ENCODE measurements at regions not wholly inside any gene's neighbourhood (a gene's known extent, or its start where the extent isn't known, plus 50 kb on each side); places are given as distances from the start of the nearest gene placed in this dataset.

DNA sequence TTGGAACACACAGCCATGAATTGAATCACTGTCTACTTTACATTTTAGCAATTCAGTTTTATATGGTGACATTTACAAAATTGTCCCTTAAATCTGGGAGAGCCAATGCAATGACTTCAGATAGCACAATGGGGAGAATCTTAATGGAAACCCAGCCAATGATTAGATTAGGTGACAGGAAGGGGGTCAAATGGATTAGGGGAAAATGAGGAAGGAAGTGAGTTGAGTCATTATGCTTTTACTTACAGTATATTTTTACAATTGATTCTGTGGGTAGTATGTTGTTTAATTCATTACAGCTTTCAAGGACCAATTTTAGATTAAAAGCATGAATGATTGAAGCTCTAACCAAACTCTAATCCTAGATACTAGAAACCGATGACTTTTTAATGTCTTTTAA, 229.8 kb downstream of the SOX4 start:
- no peak for TF ChIP-seq RAD21 (IDR thresholded peaks at IDR 0.05; ENCODE audit: low read depth)
- TF ChIP-seq, protein P1, sequence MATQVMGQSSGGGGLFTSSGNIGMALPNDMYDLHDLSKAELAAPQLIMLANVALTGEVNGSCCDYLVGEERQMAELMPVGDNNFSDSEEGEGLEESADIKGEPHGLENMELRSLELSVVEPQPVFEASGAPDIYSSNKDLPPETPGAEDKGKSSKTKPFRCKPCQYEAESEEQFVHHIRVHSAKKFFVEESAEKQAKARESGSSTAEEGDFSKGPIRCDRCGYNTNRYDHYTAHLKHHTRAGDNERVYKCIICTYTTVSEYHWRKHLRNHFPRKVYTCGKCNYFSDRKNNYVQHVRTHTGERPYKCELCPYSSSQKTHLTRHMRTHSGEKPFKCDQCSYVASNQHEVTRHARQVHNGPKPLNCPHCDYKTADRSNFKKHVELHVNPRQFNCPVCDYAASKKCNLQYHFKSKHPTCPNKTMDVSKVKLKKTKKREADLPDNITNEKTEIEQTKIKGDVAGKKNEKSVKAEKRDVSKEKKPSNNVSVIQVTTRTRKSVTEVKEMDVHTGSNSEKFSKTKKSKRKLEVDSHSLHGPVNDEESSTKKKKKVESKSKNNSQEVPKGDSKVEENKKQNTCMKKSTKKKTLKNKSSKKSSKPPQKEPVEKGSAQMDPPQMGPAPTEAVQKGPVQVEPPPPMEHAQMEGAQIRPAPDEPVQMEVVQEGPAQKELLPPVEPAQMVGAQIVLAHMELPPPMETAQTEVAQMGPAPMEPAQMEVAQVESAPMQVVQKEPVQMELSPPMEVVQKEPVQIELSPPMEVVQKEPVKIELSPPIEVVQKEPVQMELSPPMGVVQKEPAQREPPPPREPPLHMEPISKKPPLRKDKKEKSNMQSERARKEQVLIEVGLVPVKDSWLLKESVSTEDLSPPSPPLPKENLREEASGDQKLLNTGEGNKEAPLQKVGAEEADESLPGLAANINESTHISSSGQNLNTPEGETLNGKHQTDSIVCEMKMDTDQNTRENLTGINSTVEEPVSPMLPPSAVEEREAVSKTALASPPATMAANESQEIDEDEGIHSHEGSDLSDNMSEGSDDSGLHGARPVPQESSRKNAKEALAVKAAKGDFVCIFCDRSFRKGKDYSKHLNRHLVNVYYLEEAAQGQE (IDR thresholded peaks at IDR 0.05; ENCODE audit: low read depth): no peak
- TF ChIP-seq EP300 (IDR thresholded peaks at IDR 0.05; ENCODE audit: borderline replicate concordance): no peak
- TF ChIP-seq CEBPB (IDR thresholded peaks at IDR 0.05): no peak
- no peak for TF ChIP-seq TAF1 (IDR thresholded peaks at IDR 0.05; ENCODE audit: low read depth)
- TF ChIP-seq EGR1 (IDR thresholded peaks at IDR 0.05): no peak
